Mesenchymal stem cell (in vitro differentiated cells and primary cell): ENCODE measurements at regions not wholly inside any gene's neighbourhood (a gene's known extent, or its start where the extent isn't known, plus 50 kb on each side); places are given as distances from the start of the nearest gene placed in this dataset.

Experiments
- DNase-seq: peaks from one replicate; pipeline ENCODE4 v3.0.0-alpha.2; 2013
- H2AFZ ChIP-seq: one replicate; pipeline ENCODE4 v1.6.1; 2013; ENCODE audit warnings: low read depth, mild to moderate bottlenecking, control low read depth, inconsistent platforms, low read length, moderate library complexity
- H2AK5ac ChIP-seq: 2 replicates; pipeline ENCODE4 v1.6.1; 2013; ENCODE audit warnings: low read length, moderate library complexity, mild to moderate bottlenecking, inconsistent platforms; ENCODE audit not compliant: severe bottlenecking
- H2BK120ac ChIP-seq: one replicate; pipeline ENCODE4 v1.6.1; 2013; ENCODE audit warnings: low read depth, mild to moderate bottlenecking, inconsistent platforms, low read length, moderate library complexity
- H2BK12ac ChIP-seq, 2 experiments: one replicate each; pipeline ENCODE4 v1.6.1; 2013; ENCODE audit warnings: inconsistent platforms in 2 of 2, low read length in 2 of 2, mild to moderate bottlenecking in 2 of 2, moderate library complexity in 2 of 2, control low read depth in 1 of 2
- H2BK15ac ChIP-seq: one replicate; pipeline ENCODE4 v1.6.1; 2013; ENCODE audit warnings: mild to moderate bottlenecking, low read depth, inconsistent platforms; ENCODE audit not compliant: poor library complexity, severe bottlenecking
- H2BK5ac ChIP-seq: 2 replicates; pipeline ENCODE4 v1.6.1; 2013; ENCODE audit warnings: low read depth, mild to moderate bottlenecking, low read length, control low read depth, inconsistent platforms; ENCODE audit not compliant: poor library complexity, severe bottlenecking
- H3K14ac ChIP-seq, 2 experiments: one replicate each; pipeline ENCODE4 v1.6.1; 2013; ENCODE audit warnings: inconsistent platforms in 2 of 2, low read length in 2 of 2, control low read depth in 1 of 2, mild to moderate bottlenecking in 1 of 2, moderate library complexity in 1 of 2
- H3K18ac ChIP-seq, 2 experiments: one replicate each; pipeline ENCODE4 v1.6.1; 2013; ENCODE audit warnings: inconsistent platforms in 2 of 2, low read length in 2 of 2, control low read depth in 1 of 2, low read depth in 1 of 2, mild to moderate bottlenecking in 1 of 2
- H3K23ac ChIP-seq, 2 experiments: one replicate each; pipeline ENCODE4 v1.6.1; 2013; ENCODE audit warnings: inconsistent platforms in 2 of 2, low read length in 2 of 2, mild to moderate bottlenecking in 2 of 2, moderate library complexity in 2 of 2, control low read depth in 1 of 2
- H3K27ac ChIP-seq: 2 replicates; pipeline ENCODE4 v1.5.1; 2013; ENCODE audit warnings: mild to moderate bottlenecking, moderate library complexity, low read length, control low read depth, inconsistent platforms; ENCODE audit not compliant: poor library complexity, severe bottlenecking
- H3K27me3 ChIP-seq, 2 experiments: 2 replicates each; pipeline versions ENCODE4 v1.6.1 to v1.7.0; 2013; ENCODE audit warnings: low read length in 2 of 2, mild to moderate bottlenecking in 2 of 2, moderate library complexity in 2 of 2, control low read depth in 1 of 2, inconsistent platforms in 1 of 2; ENCODE audit not compliant: control insufficient read depth in 1 of 2, insufficient read depth in 1 of 2
- H3K36me3 ChIP-seq, 2 experiments: 2 replicates each; pipeline versions ENCODE4 v1.6.1 to v1.7.0; 2013; ENCODE audit warnings: low read length in 2 of 2, control low read depth in 1 of 2, inconsistent platforms in 1 of 2, low read depth in 1 of 2, mild to moderate bottlenecking in 1 of 2; ENCODE audit not compliant: insufficient read depth in 2 of 2, control insufficient read depth in 1 of 2
- H3K4ac ChIP-seq, 2 experiments: one replicate each; pipeline ENCODE4 v1.6.1; 2013; ENCODE audit warnings: inconsistent platforms in 2 of 2, low read length in 2 of 2, mild to moderate bottlenecking in 2 of 2, moderate library complexity in 2 of 2, control low read depth in 1 of 2, low read depth in 1 of 2
- H3K4me1 ChIP-seq: 2 replicates; pipeline ENCODE4 v1.6.1; 2013; ENCODE audit warnings: low read depth, low read length, control low read depth; ENCODE audit not compliant: control insufficient read depth, insufficient read depth
- H3K4me2 ChIP-seq: 2 replicates; pipeline ENCODE4 v1.6.1; 2013; ENCODE audit warnings: low read length, mild to moderate bottlenecking, inconsistent platforms; ENCODE audit not compliant: poor library complexity, severe bottlenecking
- H3K4me3 ChIP-seq, 2 experiments: 2 replicates each; pipeline versions ENCODE4 v1.5.1 to v1.7.0; 2013; ENCODE audit warnings: low read length in 2 of 2, mild to moderate bottlenecking in 2 of 2, control low read depth in 1 of 2, low read depth in 1 of 2; ENCODE audit not compliant: insufficient read depth in 1 of 2
- H3K79me1 ChIP-seq: replicated peaks from 2 replicates; pipeline ENCODE4 v1.6.1; 2013; ENCODE audit warnings: mild to moderate bottlenecking, control low read depth, low read length, inconsistent platforms; ENCODE audit not compliant: poor library complexity, severe bottlenecking
- H3K9ac ChIP-seq: 2 replicates; pipeline ENCODE4 v1.7.0; 2013; ENCODE audit warnings: mild to moderate bottlenecking, low read length, moderate library complexity
- H3K9me3 ChIP-seq: 2 replicates; pipeline ENCODE4 v1.7.0; 2013; ENCODE audit warnings: mild to moderate bottlenecking, low read length; ENCODE audit not compliant: control insufficient read depth
- H4K8ac ChIP-seq: one replicate; pipeline ENCODE4 v1.6.1; 2013; ENCODE audit warnings: inconsistent platforms, mild to moderate bottlenecking, low read length, moderate library complexity
- H4K91ac ChIP-seq: one replicate; pipeline ENCODE4 v1.6.1; 2013; ENCODE audit warnings: mild to moderate bottlenecking, low read length, inconsistent platforms
- whole genome bisulfite sequencing: methylation state at CpG from one replicate; pipeline ENCODE4 v1.1.7; 2013; ENCODE audit warnings: mixed read lengths; 5-methylcytosine and 5-hydroxymethylcytosine counted together

DNA sequence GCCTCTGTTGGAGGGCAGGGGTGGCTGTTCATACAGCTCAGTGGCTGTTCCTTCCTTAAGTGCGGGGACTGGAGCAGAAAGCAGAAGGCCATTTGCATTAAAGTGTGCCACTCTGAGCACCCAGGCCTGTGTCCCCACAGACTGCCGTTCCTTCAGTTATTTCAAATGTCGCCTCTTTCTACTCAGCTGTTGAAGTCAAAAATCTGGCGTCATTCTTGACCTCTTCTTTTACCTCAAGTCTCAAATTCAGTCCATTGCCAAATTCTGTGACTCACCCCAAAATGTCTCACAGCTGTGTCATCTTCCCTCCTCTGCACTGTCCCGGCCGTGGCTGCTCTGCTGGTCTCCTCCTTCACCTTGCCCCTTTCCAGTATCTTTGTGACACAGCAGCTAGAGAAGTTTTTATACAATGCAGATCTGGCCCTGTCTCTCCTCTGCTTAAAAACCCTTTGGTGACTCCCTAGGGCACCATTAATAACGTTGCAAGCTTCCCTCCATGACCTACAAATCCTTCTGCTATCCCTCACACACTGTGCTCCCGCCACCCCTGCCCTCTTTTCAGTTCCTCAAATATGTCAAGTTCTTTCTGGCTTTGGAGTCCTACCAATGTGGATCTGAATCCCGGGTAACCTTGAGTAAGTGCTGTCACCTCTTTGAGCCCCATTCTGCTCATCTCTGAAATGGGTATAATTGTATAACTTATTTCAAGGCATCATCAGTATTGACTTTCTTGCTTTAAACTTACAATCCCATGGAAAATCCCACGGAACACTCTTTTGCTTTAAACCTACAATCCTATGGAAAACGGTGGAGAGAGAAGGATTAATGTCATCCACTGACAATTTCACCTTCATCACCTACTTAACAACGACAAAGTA lies 98.3 kb upstream of the BOD1 start:
- Histone ChIP-seq H3K27me3 (no peaks in the 10 kb centered on the region), H3K23ac (no peak overlapping the region), H2BK120ac (no peak overlapping the region), H3K4me1 (peaks cover 19% of the 10 kb centered on the region), H3K14ac (no peak overlapping the region), H3K79me1 (no peaks in the 10 kb centered on the region), H3K9me3 (no peaks in the 10 kb centered on the region), H3K4me2 (no peak overlapping the region), H4K8ac (no peak overlapping the region), H3K4me3 (no peak overlapping the region), H2BK12ac (no peak overlapping the region), H3K18ac (no peak overlapping the region), H3K27ac (no peak overlapping the region), H4K91ac (no peak overlapping the region), H2BK5ac (no peak overlapping the region), H2BK15ac (no peak overlapping the region), H3K4ac (no peak overlapping the region), H2AK5ac (no peak overlapping the region), H2AFZ (no peak overlapping the region), H3K9ac (no peak overlapping the region), H3K36me3 (no peaks in the 10 kb centered on the region)
- peak; percentile 83 for DNase-seq
- WGBS: 44% methylated on average over 12 of the region's 12 CpGs

DNA sequence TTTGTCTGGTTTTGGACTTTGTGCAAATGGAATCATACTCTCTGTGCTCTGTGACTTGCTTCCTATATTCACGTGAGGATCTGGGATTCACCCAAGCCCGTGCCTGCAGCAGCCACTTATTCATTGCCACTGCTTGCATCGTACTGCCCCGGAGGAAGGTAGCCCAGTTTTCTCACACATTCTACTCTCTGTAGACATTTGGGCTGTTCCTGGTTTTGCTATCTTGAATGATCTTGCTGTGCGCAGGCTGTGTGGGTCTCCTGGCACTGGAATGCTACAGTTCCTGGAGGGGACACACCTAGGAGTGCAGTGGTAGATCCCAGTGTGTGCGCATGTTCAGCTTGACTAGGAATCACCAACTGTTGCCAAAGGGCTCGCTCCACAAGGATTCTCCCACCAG lies 99.2 kb upstream of the BOD1 start:
- Histone ChIP-seq H2AFZ (no peak overlapping the region), H3K9me3 (no peaks in the 10 kb centered on the region), H3K79me1 (no peaks in the 10 kb centered on the region), H2BK15ac (no peak overlapping the region), H3K18ac (no peak overlapping the region), H3K4me1 (peaks cover 23% of the 10 kb centered on the region), H3K36me3 (no peaks in the 10 kb centered on the region), H3K9ac (no peak overlapping the region), H4K8ac (no peak overlapping the region), H3K4ac (no peak overlapping the region), H3K23ac (no peak overlapping the region), H4K91ac (no peak overlapping the region), H2BK5ac (no peak overlapping the region), H3K27me3 (no peaks in the 10 kb centered on the region), H2BK120ac (no peak overlapping the region), H2AK5ac (no peak overlapping the region), H3K27ac (no peak overlapping the region), H2BK12ac (no peak overlapping the region), H3K4me3 (no peak overlapping the region), H3K4me2 (no peak overlapping the region), H3K14ac (peak overlapping the region in 1 of 2 experiments; percentile 13)
- DNase-seq: no peak
- WGBS: 92% methylated on average over 7 of the region's 7 CpGs

DNA sequence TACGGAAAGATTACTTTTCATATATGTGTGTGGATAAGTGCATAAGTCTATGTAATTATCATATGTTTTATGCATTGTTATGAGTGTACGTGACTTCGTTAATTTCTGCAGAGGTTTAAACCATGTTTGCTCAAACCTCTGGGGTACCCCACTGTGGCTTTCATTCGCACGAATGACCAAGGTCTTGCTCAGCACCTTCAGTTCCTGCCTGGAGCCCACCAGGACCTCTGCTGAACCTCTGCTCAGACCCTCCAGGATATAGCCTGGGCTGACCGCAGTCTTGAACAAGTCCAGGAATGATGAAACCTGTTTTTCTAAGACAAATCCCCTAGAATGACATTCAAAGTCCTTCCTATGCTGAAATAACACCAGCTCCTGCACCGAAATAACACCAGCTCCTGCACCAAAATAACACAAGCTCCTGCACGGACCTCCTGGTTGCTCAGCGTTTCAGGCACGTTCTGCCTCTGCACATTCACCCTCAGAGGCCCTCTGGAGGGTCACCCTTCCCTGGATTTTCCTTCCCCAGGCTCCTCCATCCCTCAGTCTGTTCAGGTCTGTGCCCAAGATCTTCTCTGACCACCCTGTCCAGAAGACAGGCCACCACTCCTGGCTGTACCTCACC lies 99.7 kb upstream of the BOD1 start:
- Histone ChIP-seq H3K18ac (no peak overlapping the region), H3K23ac (no peak overlapping the region), H3K4me1 (peaks cover 28% of the 10 kb centered on the region), H3K36me3 (no peaks in the 10 kb centered on the region), H2BK120ac (no peak overlapping the region), H2BK12ac (no peak overlapping the region), H3K9ac (no peak overlapping the region), H3K9me3 (no peaks in the 10 kb centered on the region), H3K4me3 (no peak overlapping the region), H2AFZ (no peak overlapping the region), H3K27ac (no peak overlapping the region), H3K27me3 (no peaks in the 10 kb centered on the region), H4K91ac (no peak overlapping the region), H2BK15ac (no peak overlapping the region), H3K4ac (no peak overlapping the region), H3K79me1 (no peaks in the 10 kb centered on the region), H2BK5ac (no peak overlapping the region), H3K4me2 (no peak overlapping the region), H4K8ac (no peak overlapping the region), H2AK5ac (no peak overlapping the region), H3K14ac (no peak overlapping the region)
- WGBS: 89% methylated on average over 10 of the region's 10 CpGs
- no peak for DNase-seq

DNA sequence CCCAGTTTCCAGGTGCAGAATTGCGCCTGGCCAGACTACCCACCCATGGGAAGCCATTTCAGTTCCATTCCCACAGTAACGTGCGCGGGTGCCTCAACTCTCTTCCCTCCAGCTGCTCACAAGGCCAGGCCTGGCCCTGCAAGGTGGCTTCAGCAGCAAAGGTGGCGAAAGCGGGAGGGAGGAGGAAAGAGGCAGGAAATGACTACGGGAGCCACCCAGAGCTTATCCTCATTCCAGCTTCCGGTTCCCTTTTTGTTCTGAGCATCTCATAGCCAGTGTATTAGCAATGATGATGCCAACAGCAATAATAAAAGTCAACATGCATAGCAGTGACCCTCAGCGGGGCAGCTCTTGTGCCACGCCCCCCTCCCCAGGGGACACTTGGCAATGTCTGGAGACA lies 101.5 kb upstream of the BOD1 start:
- peaks cover 31% of the 10 kb centered on the region for H3K4me1 ChIP-seq
- no peak overlapping the region for H2BK5ac ChIP-seq
- no peak overlapping the region for H3K9ac ChIP-seq
- H3K27me3 ChIP-seq: peaks cover 0 to 12% of the 10 kb centered on the region in 2 experiments
- H2BK15ac ChIP-seq: no peak overlapping the region
- WGBS: 81% methylated on average over 10 of the region's 10 CpGs
- no peak overlapping the region for H2AFZ ChIP-seq
- no peak overlapping the region for H2BK12ac ChIP-seq
- no peaks in the 10 kb centered on the region for H3K9me3 ChIP-seq
- H3K79me1 ChIP-seq: no peaks in the 10 kb centered on the region
- H3K4me2 ChIP-seq: no peak overlapping the region
- peak overlapping the region; percentile 23 for H2AK5ac ChIP-seq
- H2BK120ac ChIP-seq: no peak overlapping the region
- H3K4ac ChIP-seq: no peak overlapping the region
- H3K4me3 ChIP-seq: no peak overlapping the region
- no peak for DNase-seq
- no peaks in the 10 kb centered on the region for H3K36me3 ChIP-seq
- H3K27ac ChIP-seq: no peak overlapping the region
- H3K23ac ChIP-seq: no peak overlapping the region
- H4K8ac ChIP-seq: no peak overlapping the region
- no peak overlapping the region for H4K91ac ChIP-seq
- no peak overlapping the region for H3K14ac ChIP-seq
- H3K18ac ChIP-seq: no peak overlapping the region
